T1000 (cell line): ENCODE measurements at regions not wholly inside any gene's neighbourhood (a gene's known extent, or its start where the extent isn't known, plus 50 kb on each side); places are given as distances from the start of the nearest gene placed in this dataset.

Experiments used
- DNase-seq: peaks from one replicate; lab custom pipeline; 2025; ENCODE audit warnings: mixed read lengths; lab: John Stamatoyannopoulos, UW

GRCh38 chr1:232310541-232310940 lies 319.4 kb downstream of the SIPA1L2 start:
- no peak for DNase-seq

GRCh38 chr1:232308616-232309015 lies 321.3 kb downstream of the SIPA1L2 start:
- DNase-seq: no peak

GRCh38 chr1:232307296-232308017 lies 322.5 kb downstream of the SIPA1L2 start:
- no peak for DNase-seq

- DNase-seq: no peak
These were observed 323.5 kb downstream of the SIPA1L2 start for GRCh38 chr1:232306269-232306961.

- DNase-seq: no peak
These were observed 324.9 kb downstream of the SIPA1L2 start for GRCh38 chr1:232305050-232305449.

- no peak for DNase-seq
These were observed 326.7 kb downstream of the SIPA1L2 start for GRCh38 chr1:232303222-232303620.

- DNase-seq: no peak
These were observed 327.3 kb downstream of the SIPA1L2 start for GRCh38 chr1:232302376-232303221.

- no peak for DNase-seq
These were observed 328.7 kb downstream of the SIPA1L2 start for GRCh38 chr1:232301246-232301645.

GRCh38 chr1:232300466-232300865 lies 329.5 kb downstream of the SIPA1L2 start:
- no peak for DNase-seq

- no peak for DNase-seq
These were observed 333.5 kb downstream of the SIPA1L2 start for GRCh38 chr1:232296461-232296860.

- no peak for DNase-seq
These were observed 336.6 kb downstream of the SIPA1L2 start for GRCh38 chr1:232293361-232293760.

- no peak for DNase-seq
These were observed 337.1 kb downstream of the SIPA1L2 start for GRCh38 chr1:232292818-232293217.

GRCh38 chr1:232292239-232292638 lies 337.7 kb downstream of the SIPA1L2 start:
- no peak for DNase-seq

GRCh38 chr1:232291681-232292080 lies 338.3 kb downstream of the SIPA1L2 start:
- no peak for DNase-seq

GRCh38 chr1:232291261-232291660 lies 338.7 kb downstream of the SIPA1L2 start:
- DNase-seq: no peak

GRCh38 chr1:232290570-232290969 lies 339.4 kb downstream of the SIPA1L2 start:
- DNase-seq: no peak

GRCh38 chr1:232287676-232288569 lies 342.0 kb downstream of the SIPA1L2 start:
- DNase-seq: no peak

- DNase-seq: no peak
These were observed 344.8 kb downstream of the SIPA1L2 start for GRCh38 chr1:232285138-232285537.

GRCh38 chr1:232283864-232284263 lies 346.1 kb downstream of the SIPA1L2 start:
- peak; percentile 26 for DNase-seq

GRCh38 chr1:232282498-232282897 lies 347.4 kb downstream of the SIPA1L2 start:
- no peak for DNase-seq

- DNase-seq: no peak
These were observed 349.0 kb downstream of the SIPA1L2 start for GRCh38 chr1:232280910-232281309.
